ENCODE measurements at regions not wholly inside any gene's neighbourhood (a gene's known extent, or its start where the extent isn't known, plus 50 kb on each side); places are given as distances from the start of the nearest gene placed in this dataset.
A peak's percentile ranks its signal among the peaks of the same experiment; 100 is the strongest.

GRCh38 chr10:59019603-59020002 lies 156.8 kb upstream of the PHYHIPL start:
- H3K4me3 Mint-ChIP-seq (ENCODE audit: unreplicated experiment): no peak overlapping the region
- BruUV-seq (replicated peaks): no TSS peak
- DNase-seq (ENCODE audit: unreplicated experiment): no peak
- no peak overlapping the region for H3K27ac Mint-ChIP-seq (ENCODE audit: low read depth, unreplicated experiment)
- ChIA-PET POLR2A (no interaction called here), CTCF (no interaction called here)
- peaks cover 15% of the 10 kb centered on the region for H3K27me3 Mint-ChIP-seq (ENCODE audit: insufficient read depth, unreplicated experiment)
- no peaks in the 10 kb centered on the region for H3K9me3 Mint-ChIP-seq (ENCODE audit: unreplicated experiment)
- no peaks in the 10 kb centered on the region for H3K4me1 Mint-ChIP-seq (ENCODE audit: insufficient read depth, unreplicated experiment)
- no peaks in the 10 kb centered on the region for H3K36me3 Mint-ChIP-seq (ENCODE audit: insufficient read depth, unreplicated experiment)
- TF ChIP-seq CTCF (IDR thresholded peaks at IDR 0.05; ENCODE audit: unreplicated experiment): no peak
- intact Hi-C loops (cut with micrococcal nuclease): no loop called here

GRCh38 chr10:59020502-59020901 lies 155.9 kb upstream of the PHYHIPL start:
- Mint-ChIP-seq H3K36me3 (ENCODE audit: insufficient read depth, unreplicated experiment) (no peaks in the 10 kb centered on the region), H3K27me3 (ENCODE audit: insufficient read depth, unreplicated experiment) (peaks cover 6% of the 10 kb centered on the region), H3K4me1 (ENCODE audit: insufficient read depth, unreplicated experiment) (no peaks in the 10 kb centered on the region), H3K27ac (ENCODE audit: low read depth, unreplicated experiment) (no peak overlapping the region), H3K4me3 (ENCODE audit: unreplicated experiment) (no peak overlapping the region), H3K9me3 (ENCODE audit: unreplicated experiment) (no peaks in the 10 kb centered on the region)
- no peak for TF ChIP-seq CTCF (IDR thresholded peaks at IDR 0.05; ENCODE audit: unreplicated experiment)
- ChIA-PET CTCF (no interaction called here), POLR2A (no interaction called here)
- intact Hi-C loops (cut with micrococcal nuclease): no loop called here
- no peak for DNase-seq (ENCODE audit: unreplicated experiment)
- BruUV-seq (replicated peaks): no TSS peak

GRCh38 chr10:59025981-59026765 lies 150.3 kb upstream of the PHYHIPL start:
- ChIA-PET POLR2A (no interaction called here), CTCF (interaction anchor here (0.7 kb wide), 2 partner anchors 197 to 595 kb away, joined by 3 read pairs; no protein-coding TSS in a partner anchor)
- Mint-ChIP-seq H3K36me3 (ENCODE audit: insufficient read depth, unreplicated experiment) (no peaks in the 10 kb centered on the region), H3K27ac (ENCODE audit: low read depth, unreplicated experiment) (no peak overlapping the region), H3K4me1 (ENCODE audit: insufficient read depth, unreplicated experiment) (peaks cover 6% of the 10 kb centered on the region), H3K27me3 (ENCODE audit: insufficient read depth, unreplicated experiment) (no peaks in the 10 kb centered on the region), H3K9me3 (ENCODE audit: unreplicated experiment) (no peaks in the 10 kb centered on the region), H3K4me3 (ENCODE audit: unreplicated experiment) (no peak overlapping the region)
- TF ChIP-seq CTCF (IDR thresholded peaks at IDR 0.05; ENCODE audit: unreplicated experiment): no peak
- no peak for DNase-seq (ENCODE audit: unreplicated experiment)
- intact Hi-C loops (cut with micrococcal nuclease): no loop called here
- BruUV-seq (replicated peaks): no TSS peak

GRCh38 chr10:59027975-59028655 lies 148.3 kb upstream of the PHYHIPL start:
- intact Hi-C loops (cut with micrococcal nuclease): no loop called here
- Mint-ChIP-seq H3K9me3 (ENCODE audit: unreplicated experiment) (no peaks in the 10 kb centered on the region), H3K36me3 (ENCODE audit: insufficient read depth, unreplicated experiment) (no peaks in the 10 kb centered on the region), H3K4me1 (ENCODE audit: insufficient read depth, unreplicated experiment) (peaks cover 6% of the 10 kb centered on the region), H3K27me3 (ENCODE audit: insufficient read depth, unreplicated experiment) (no peaks in the 10 kb centered on the region), H3K27ac (ENCODE audit: low read depth, unreplicated experiment) (no peak overlapping the region), H3K4me3 (ENCODE audit: unreplicated experiment) (no peak overlapping the region)
- TF ChIP-seq CTCF (IDR thresholded peaks at IDR 0.05; ENCODE audit: unreplicated experiment): no peak
- CTCF ChIA-PET: no interaction called here
- POLR2A ChIA-PET: no interaction called here
- DNase-seq (ENCODE audit: unreplicated experiment): peak; percentile 34
- BruUV-seq (replicated peaks): no TSS peak
